ENCODE measurements at regions not wholly inside any gene's neighbourhood (a gene's known extent, or its start where the extent isn't known, plus 50 kb on each side); places are given as distances from the start of the nearest gene placed in this dataset.

DNA sequence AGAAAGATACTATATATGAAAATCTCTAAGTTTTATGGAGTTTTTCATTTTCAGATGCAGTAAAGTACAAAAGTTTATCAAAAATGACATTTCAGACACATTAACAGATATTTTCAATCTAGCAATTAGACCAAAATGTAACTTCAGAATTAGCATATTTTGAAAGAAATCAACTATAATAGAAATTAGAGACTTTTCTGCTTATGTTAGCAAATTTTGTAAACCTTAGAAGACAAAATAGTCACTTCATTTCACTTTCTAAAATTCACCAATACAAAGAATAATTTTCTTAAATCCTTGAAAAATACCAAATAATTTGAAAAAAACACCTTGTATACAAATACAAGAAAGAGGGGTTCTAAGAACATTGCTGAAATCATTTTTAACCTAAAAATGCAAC, 135.8 kb upstream of the FIBIN start:
- TF ChIP-seq POLR2AphosphoS5 (IDR thresholded peaks at IDR 0.05; ENCODE audit: low read depth, low read length) (no peak), TAF1 (IDR thresholded peaks at IDR 0.05; ENCODE audit: borderline replicate concordance, insufficient read depth, low read length) (no peak), SIN3A (IDR thresholded peaks at IDR 0.05; ENCODE audit: borderline replicate concordance, insufficient read depth, low read length) (no peak), FOXP2 (optimal IDR thresholded peaks at IDR 0.05; ENCODE audit: borderline replicate concordance, extremely low read depth, extremely low read length, insufficient read depth) (no peak)
- TF ChIP-seq, protein P1, sequence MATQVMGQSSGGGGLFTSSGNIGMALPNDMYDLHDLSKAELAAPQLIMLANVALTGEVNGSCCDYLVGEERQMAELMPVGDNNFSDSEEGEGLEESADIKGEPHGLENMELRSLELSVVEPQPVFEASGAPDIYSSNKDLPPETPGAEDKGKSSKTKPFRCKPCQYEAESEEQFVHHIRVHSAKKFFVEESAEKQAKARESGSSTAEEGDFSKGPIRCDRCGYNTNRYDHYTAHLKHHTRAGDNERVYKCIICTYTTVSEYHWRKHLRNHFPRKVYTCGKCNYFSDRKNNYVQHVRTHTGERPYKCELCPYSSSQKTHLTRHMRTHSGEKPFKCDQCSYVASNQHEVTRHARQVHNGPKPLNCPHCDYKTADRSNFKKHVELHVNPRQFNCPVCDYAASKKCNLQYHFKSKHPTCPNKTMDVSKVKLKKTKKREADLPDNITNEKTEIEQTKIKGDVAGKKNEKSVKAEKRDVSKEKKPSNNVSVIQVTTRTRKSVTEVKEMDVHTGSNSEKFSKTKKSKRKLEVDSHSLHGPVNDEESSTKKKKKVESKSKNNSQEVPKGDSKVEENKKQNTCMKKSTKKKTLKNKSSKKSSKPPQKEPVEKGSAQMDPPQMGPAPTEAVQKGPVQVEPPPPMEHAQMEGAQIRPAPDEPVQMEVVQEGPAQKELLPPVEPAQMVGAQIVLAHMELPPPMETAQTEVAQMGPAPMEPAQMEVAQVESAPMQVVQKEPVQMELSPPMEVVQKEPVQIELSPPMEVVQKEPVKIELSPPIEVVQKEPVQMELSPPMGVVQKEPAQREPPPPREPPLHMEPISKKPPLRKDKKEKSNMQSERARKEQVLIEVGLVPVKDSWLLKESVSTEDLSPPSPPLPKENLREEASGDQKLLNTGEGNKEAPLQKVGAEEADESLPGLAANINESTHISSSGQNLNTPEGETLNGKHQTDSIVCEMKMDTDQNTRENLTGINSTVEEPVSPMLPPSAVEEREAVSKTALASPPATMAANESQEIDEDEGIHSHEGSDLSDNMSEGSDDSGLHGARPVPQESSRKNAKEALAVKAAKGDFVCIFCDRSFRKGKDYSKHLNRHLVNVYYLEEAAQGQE (IDR thresholded peaks at IDR 0.05; ENCODE audit: insufficient read depth in 1 of 2, low read depth in 2 of 2, low read length in 2 of 2): no peak
